Lower leg skin (tissue), 4 donors: ENCODE measurements at regions not wholly inside any gene's neighbourhood (a gene's known extent, or its start where the extent isn't known, plus 50 kb on each side); places are given as distances from the start of the nearest gene placed in this dataset.
"Not testable (repeated sequence)": the region's sequence is repeated elsewhere in the genome, so short reads cannot be mapped to it uniquely, and the experiment has no call there.

ENCODE experiments used
- DNase-seq, 2 donors: peaks; one replicate each; pipeline ENCODE4 v3.0.0-alpha.2; 2019; ENCODE audit warnings: low spot score in 2 of 2
- H3K4me3 ChIP-seq: fragments of 200-600 bp; sonication (generic); 2 replicates; pipeline ENCODE4 v1.5.1; 2017; ENCODE audit warnings: mild to moderate bottlenecking, low read depth; ENCODE audit not compliant: poor library complexity, severe bottlenecking
- CTCF ChIP-seq, 3 donors: fragments of 450-650 bp; IDR thresholded peaks; one replicate each; pipeline ENCODE4 v1.5.1; 2016; ENCODE audit warnings: antibody characterized with exemption in 3 of 3, mild to moderate bottlenecking in 3 of 3, moderate library complexity in 2 of 3
- POLR2A ChIP-seq, 2 donors: fragments of 450-650 bp; IDR thresholded peaks; one replicate each; pipeline ENCODE4 v1.6.1; 2016 to 2017; ENCODE audit warnings: antibody characterized with exemption in 2 of 2, mild to moderate bottlenecking in 1 of 2, moderate library complexity in 1 of 2
- WGBS, 2 donors: methylation state at CpG; one replicate each; pipeline ENCODE4 v1.1.5; 2018; 5-methylcytosine and 5-hydroxymethylcytosine counted together
- intact Hi-C: fragments of 100-400 bp; cut with DNase I; formaldehyde crosslinking; loops from one replicate; pipeline ENCODE4 v1.15.0; 2023; ENCODE audit warnings: low total_unique reads

DNA sequence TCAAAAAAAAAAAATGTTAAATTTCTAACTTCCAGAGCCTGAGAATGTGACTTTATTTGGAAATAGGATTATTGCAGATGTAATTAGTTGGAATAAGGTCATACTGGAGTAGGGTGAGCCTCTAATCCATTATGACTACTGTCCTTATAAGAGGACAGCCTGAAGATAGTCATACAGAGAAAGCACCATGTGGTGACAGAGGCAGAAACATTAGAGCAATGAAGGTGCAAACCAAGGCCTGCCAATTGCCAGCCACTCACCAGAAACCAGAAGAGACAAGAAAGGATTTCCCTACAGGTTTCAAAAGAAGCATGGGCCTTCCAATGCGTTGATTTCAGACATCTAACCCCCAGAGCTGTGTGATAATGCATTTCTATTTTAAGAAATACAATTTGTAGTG lies 659.2 kb upstream of the CHD1 start:
- no peak for TF ChIP-seq POLR2A (IDR thresholded peaks at IDR 0.05)
- no peak for TF ChIP-seq CTCF (IDR thresholded peaks at IDR 0.05)
- no peak overlapping the region for H3K4me3 ChIP-seq
- DNase-seq, result no peak
- intact Hi-C loops, result no loop called here
- 87 to 89% methylated on average over 1 of the region's 1 CpG for WGBS, 2 donors

DNA sequence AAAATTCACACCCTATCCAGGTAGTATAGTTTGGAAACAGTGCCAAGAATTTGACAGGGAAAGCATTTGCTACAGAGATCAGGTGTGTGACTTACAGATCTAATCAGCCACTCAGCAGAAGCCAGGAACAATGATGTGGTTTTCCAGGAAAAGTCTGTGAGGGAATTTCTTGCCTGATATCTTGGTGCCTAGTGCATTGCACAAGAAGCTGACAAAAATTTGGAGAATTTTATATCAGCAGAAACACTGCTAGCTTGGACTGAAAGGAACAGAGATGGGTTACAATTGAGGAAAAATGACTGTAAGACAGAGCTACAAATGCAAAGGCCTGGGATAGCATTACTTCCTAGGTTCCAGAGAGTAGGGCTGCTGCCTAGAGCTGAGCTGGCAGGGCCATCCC lies 658.1 kb upstream of the CHD1 start:
- intact Hi-C loops, result no loop called here
- no peak for DNase-seq
- no peak overlapping the region for H3K4me3 ChIP-seq
- TF ChIP-seq POLR2A (IDR thresholded peaks at IDR 0.05) (no peak), CTCF (IDR thresholded peaks at IDR 0.05) (no peak)

- DNase-seq, H3K4me3 ChIP-seq, intact Hi-C loops: not testable (repeated sequence)
- WGBS, 2 donors, result 68 to 81% methylated on average over 3 of the region's 3 CpGs
Measured at GRCh38 chr5:99581204-99581603, 652.4 kb upstream of the CHD1 start.

DNA sequence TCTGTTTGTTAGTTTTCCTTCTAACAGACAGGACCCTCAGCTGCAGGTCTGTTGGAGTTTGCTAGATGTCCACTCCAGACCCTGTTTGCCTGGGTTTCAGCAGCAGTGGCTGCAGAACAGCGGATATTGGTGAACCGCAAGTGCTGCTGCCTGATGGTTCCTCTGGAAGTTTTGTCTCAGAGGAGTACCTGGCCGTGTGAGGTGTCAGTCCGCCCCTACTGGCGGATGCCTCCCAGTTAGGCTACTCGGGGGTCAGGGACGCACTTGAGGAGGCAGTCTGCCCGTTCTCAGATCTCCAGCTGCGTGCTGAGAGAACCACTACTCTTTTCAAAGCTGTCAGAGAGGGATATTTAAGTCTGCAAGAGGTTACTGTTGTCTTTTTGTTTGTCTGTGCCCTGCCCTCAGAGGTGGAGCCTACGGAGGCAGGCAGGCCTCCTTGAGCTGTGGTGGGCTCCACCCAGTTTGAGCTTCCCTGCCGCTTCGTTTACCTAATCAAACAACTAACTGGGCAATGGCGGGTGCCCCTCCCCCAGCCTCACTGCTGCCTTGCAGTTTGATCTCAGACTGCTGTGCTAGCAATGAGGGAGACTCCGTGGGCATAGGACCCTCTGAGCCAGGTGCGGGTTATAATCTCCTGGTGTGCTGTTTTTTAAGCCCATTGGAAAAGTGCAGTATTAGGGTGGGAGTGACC lies 634.3 kb upstream of the CHD1 start:
- intact Hi-C loops, DNase-seq, H3K4me3 ChIP-seq: not testable (repeated sequence)
- 87 to 93% methylated on average over 15 of the region's 15 CpGs for WGBS, 2 donors

DNA sequence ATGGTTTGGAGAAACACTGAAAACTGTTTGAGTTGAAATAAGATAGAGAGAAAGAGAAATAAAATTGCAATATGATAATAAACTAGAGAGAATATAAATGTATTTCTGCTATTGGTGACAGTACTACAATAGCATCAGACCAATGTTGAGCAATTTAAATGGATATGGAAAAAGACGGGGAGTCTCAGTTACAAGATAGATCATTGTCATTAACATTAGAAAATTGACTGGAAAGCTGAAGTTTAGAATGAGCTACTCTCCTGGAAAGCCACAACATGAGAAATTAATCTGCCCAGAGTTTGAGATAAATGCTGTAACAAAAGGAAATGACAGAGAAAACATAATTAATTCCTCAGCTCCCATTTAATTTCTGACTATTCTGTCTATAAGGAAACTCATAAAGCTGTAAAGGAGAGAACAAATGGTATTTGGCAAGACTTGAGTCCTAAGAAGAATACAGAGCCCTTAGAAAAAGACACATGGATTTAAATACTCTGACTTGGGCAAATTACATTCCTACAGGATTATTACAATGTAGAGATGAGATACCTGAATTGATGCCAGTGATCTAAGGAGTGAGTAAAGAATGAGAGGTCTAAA lies 624.5 kb upstream of the CHD1 start:
- TF ChIP-seq POLR2A (IDR thresholded peaks at IDR 0.05) (no peak), CTCF (IDR thresholded peaks at IDR 0.05) (no peak)
- no peak overlapping the region for H3K4me3 ChIP-seq
- intact Hi-C loops, result no loop called here
- DNase-seq, result no peak
- 77 to 90% methylated on average over 1 of the region's 1 CpG for WGBS, 2 donors

DNA sequence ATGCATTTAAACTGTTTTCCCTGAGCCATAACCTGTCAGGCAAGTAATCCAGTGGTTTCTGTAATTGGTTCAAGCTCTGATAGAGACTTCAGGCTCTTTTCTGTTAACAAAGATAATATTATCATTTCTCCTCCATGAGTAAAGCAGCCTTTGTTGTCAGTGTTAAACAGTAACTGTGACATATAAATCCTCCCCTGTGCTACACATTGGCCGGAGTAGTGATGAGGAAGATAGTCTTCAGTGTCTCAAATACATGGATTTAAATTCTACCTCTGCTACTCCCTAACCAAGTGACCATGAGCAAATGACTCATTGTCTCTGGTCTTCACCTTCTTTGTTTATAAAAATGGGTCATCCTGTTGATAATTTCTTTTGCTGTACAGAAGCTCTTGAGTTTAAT lies 615.5 kb upstream of the CHD1 start:
- TF ChIP-seq POLR2A (IDR thresholded peaks at IDR 0.05) (no peak), CTCF (IDR thresholded peaks at IDR 0.05) (no peak)

DNA sequence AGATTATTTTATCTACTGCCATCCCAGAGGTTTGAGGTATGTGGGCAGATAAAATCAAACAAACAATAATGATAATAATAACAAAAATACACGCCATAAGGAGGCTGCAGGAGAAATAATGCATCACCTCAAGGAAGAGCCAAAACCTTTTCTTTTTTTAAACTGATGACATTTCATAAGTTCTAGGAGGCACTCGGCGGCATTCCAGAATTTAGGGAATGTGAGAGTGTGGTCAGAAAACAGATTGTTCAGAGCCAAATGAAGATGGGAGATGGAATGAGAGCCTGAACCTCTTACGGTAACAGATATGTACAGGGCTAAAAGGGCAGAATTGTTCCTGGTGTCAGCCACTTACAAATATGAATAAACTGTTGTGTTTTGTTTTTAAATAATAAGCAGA lies 615.0 kb upstream of the CHD1 start:
- DNase-seq, result no peak
- TF ChIP-seq POLR2A (IDR thresholded peaks at IDR 0.05), result no peak
- no peak for TF ChIP-seq CTCF (IDR thresholded peaks at IDR 0.05)
- H3K4me3 ChIP-seq, result no peak overlapping the region
- 59 to 78% methylated on average over 4 of the region's 4 CpGs for WGBS, 2 donors
- intact Hi-C loops, result no loop called here

More for the DNA sequence above, 615.5 kb upstream of the CHD1 start:
- WGBS, 2 donors, result 72 to 73% methylated on average over 1 of the region's 1 CpG
- H3K4me3 ChIP-seq, result no peak overlapping the region
- intact Hi-C loops, result no loop called here
- DNase-seq, result no peak

- WGBS, 2 donors, result 85 to 87% methylated on average over 8 to 11 of the region's 13 CpGs
- intact Hi-C loops, DNase-seq, H3K4me3 ChIP-seq: not testable (repeated sequence)
Measured at GRCh38 chr5:99534241-99534640, 605.4 kb upstream of the CHD1 start.

DNA sequence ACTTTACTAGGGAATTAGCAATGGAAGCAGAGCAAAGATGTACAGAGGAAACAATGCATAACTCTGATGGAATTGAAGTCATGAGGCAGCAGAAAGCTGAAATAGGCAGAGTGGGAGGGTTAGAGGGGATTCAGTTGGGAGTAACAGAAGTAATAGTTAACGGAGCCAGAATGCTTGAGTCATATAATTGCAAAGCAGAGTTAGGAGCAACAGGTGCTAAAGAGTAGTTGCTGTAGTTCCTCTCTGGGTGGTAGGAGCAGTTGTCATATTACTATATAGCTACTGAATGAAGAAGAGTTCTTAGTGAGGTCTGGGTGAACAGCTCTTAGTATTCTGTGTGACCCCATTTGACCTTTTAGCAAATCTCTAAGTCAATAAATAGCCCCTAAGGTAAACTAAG lies 592.9 kb upstream of the CHD1 start:
- WGBS, 2 donors, result 74 to 83% methylated on average over 1 of the region's 1 CpG
- intact Hi-C loops, H3K4me3 ChIP-seq, DNase-seq: not testable (repeated sequence)
